Limb (tissue), 2 donors: ENCODE measurements at regions not wholly inside any gene's neighbourhood (a gene's known extent, or its start where the extent isn't known, plus 50 kb on each side); places are given as distances from the start of the nearest gene placed in this dataset.
"Not testable (repeated sequence)": the region's sequence is repeated elsewhere in the genome, so short reads cannot be mapped to it uniquely, and the experiment has no call there.

Source experiments
- DNase-seq, 2 donors: peaks; one replicate each; pipeline ENCODE4 v3.0.0-alpha.2; 2016; ENCODE audit errors: extremely low spot score in 2 of 2

DNA sequence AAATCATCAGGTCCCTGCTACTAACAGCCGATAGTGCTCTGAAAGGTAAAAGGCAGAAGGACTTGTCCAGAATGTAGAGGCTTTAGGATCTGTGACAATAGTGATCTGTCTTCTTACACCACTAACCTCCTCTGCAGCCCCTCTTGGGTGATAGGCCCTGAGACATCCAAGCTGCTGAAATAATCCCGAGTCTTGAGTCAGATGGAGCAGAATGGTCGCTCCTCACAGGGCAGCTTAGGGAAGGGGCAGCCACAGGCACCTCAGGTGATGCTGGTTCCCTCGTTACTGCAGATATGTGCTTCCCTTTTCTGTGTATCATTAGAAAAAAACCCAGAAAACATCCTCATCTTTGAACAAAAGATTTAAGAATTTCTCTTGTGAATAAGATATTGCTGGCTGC lies 157.1 kb upstream of the DLX2 start:
- no peak for DNase-seq

DNA sequence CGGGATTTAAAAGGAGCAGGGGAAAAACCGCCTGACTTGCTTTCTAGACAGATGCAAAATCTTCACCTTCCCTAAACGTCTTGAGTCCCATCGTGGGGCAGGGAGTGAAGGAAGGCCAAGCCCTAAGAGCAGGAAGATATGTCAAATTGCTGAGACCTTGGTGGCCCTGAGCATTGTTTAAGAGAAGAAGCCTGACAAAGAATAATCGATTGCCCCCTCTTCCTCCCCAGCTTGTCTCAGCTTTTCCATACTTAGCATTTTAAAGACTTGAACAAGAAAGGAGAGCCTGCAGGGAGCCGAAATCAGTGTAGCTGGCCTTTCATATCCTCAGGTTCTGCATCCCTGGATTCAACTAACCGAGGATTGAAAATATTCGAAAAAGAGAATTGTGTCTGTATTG lies 157.6 kb upstream of the DLX2 start:
- no peak for DNase-seq

DNA sequence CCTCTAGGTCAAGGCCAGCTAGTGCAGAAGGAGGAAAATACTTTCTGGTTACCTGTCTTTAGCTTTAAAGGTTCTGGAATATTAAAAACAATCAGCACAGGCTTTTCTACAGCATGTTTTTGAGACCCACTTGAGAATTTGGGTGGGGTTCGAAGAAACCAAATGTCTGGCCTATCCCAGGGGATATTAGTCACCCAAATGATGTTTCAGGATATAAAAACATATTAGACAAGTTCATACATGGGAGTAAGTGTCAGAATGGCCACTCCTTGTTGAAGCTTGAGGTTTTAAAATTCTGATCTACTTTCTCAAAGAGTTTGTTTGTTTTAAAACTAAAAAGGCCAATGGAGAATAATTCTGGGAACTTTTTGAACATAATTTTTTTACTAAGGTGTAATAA lies 158.6 kb upstream of the DLX2 start:
- no peak for DNase-seq

DNA sequence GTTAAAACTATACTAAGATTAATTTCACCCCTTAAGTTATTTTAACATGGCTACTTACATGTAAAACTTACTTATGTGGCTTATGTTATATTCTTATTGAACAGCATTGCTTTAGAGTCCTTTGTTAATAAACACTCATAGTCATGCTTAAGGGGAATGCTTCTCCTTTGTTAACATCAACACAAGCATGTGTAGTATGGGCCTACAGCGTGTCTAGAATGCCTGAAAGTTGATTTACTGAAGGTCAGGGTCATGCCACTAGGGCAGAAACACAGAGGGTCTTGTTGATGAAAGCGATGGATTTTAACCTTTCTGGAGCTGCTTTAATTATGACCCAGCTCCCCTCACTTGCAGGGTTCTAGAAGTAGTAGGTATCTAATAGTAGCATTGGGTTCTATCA lies 159.8 kb upstream of the DLX2 start:
- DNase-seq: no peak

DNA sequence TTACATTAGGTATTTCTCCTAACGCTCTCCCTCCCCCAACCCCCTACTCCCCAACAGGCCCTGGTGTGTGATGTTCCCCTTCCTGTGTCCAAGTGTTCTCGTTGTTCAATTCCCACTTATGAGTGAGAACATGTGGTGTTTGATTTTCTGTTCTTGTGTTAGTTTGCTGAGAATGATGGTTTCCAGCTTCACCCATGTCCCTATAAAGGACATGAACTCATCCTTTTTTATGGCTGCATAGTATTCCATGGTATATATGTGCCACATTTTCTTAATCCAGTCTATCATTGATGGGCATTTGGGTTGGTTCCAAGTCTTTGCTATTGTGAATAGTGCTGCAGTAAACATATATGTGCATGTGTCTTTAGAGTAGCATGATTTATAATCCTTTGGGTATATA lies 162.1 kb upstream of the DLX2 start:
- DNase-seq: not testable (repeated sequence)

DNA sequence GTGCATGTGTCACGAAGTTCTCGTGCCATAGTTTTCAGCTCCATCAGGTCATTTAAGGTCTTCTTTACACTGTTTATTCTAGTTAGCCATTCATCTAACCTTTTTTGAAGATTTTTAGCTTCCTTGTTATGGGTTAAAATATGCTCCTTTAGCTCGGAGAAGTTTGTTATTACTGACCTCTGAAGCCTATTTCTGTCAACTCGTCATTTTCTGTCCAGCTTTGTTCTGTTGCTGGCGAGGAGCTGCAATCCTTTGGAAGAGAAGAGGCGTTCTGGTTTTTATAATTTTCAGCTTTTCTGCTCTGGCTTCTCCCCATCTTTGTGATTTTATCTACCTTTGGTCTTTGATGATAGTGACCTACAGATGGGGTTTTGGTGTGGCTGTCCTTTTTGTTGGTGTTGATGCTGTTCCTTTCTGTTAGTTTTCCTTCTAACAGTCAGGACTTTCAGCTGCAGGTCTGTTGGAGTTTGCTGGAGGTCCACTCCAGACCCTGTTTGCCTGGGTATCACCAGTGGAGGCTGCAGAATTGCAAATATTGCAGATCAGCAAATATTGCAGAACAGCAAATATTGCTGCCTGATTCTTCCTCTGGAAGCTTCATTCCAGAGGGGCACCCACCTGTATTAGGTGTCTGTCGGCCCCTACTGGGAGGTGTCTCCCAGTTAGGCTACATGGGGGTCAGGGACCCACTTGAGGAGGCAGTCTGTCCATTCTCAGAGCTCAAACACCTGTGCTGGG lies 157.7 kb upstream of the ITGA6 start:
- DNase-seq: not testable (repeated sequence)

DNA sequence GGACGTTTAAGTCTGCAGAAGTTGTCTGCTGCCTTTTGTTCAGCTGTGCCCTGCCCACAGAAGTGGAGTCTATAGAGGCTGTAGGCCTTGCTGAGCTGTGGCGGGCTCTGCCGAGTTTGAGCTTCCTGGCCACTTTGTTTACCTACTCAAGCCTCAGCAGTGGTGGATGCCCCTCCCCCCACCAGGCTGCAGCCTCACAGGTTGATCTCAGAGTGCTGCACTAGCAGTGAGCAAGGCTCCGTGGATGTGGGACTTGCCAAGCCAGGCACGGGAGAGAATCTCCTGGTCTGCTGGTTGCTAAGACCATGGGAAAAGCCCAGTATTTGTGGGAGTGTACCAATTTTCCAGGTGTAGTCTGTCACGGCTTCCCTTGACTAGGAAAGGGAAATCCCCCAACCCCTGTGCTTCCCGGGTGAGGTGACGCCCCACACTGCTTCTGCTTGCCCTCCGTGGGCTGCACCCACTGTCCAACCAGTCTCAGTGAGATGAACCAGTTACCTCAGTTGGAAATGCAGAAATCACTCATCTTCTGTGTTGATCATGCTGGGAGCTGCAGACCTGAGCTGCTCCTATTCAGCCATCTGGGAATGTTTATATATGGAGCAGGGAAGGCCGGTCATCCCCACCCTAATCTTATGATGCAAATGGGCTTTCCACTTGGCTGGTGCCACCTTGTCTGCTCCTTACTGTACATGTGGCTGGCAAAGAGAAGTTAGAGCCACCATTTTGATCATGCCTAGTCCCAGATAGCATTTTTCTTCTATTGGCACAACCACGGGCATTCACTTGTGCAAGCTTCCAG lies 156.9 kb upstream of the ITGA6 start:
- no peak for DNase-seq

DNA sequence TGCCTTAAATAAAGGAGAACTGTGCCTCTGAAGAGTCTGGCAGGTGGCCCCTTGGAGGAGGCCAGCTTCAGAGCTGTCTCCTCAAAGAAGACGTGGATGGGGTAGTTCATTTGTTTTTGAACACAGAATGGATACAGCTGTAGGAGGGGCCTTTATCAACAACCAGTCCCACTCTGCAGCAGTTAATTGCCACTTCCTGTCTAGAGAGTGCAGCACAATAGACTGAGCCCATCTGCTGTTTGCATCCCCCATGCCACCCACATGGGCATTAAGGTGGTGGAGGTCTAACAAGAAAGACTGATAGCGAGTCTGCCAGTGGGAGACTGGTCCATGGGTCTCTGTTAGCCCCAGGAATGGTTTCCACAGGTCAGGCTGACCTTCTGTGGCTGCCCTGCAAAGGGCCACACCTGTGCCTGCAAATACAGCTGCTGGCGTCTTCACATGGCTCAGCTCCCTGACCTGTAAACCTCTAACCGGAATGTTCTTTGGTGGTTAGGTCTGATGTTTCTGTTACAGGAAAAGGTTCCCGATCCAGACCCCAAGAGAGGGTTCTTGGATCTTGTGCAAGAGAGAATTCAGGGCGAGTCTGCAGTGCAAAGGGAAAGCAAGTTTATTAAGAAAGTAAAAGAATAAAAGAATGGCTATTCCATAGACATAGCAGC lies 153.3 kb upstream of the ITGA6 start:
- DNase-seq: no peak

DNA sequence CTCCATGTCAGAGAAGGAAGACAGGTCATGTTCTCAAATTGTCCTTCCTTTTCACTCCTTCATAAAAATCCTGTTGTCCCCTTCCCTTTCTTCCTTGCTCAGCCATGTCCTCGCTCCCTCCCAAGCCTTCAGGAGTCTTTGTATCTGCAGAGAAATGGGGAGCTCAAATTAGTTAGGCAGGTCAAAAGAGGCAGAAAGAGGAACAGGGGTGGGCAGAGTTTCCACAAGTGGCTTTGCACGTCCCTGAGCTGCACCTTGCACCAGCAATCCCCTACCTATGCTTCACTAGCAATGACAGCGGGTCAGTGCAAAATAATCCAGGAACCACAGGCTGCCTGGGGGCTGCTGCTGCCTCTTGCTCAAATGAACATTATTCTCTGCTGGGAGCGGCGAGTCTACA lies 152.1 kb upstream of the ITGA6 start:
- no peak for DNase-seq

DNA sequence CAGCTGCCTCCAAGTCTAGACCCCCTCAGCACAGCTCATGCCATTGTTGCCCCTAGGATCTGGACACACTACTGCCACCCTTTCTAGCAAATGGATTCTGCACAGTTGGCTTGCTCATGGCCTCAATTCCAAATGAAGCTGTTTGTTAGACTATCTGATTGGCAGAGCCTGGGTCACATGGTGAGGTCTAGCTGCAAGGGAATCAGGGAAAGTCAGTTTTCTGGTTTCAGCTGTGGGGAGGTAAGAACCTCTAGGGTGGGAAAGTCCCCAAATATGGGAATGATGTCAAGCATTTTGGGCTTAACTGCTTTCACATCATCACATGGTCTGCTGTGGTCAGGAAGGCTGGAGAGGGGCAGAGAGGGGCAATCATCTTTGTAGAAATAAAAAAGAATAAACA lies 150.4 kb upstream of the ITGA6 start:
- no peak for DNase-seq

DNA sequence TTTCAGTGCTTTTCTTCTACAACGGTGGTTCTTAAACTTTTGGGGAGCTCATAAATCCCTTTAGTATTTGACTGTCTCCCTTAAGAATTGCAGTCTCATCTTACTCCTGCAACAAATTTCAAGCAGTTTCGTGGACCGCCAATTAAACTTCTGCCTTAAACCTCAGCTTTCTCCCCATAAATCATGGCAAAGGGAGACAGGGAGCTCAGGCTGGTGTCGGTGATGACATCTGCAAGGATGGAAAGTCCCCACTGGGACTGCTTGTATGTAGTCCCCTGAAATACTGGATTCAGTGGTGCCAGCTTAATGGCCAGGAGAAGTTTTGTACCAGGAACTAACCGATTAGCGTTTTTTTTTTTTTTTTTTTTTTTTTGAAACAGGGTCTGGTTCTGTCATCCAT lies 148.7 kb upstream of the ITGA6 start:
- no peak for DNase-seq

DNA sequence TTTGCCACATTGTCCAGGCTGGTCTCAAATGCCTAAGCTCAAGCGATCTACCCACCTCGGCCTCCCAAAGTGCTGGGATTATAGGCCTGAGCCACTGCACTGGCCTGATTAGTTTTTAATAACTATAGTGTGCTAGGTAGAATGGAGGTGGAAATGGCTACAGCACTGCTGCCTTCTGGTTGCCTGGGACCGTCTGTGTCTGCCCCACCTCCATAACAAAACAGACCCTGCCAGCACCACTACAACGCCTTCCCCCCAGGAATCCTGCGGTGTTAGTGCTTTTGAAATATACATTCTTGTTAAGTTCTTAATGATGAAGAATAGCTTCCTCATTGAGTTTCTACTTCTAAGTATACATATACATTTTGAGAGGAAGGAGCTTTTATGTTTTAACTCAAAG lies 148.2 kb upstream of the ITGA6 start:
- no peak for DNase-seq

DNA sequence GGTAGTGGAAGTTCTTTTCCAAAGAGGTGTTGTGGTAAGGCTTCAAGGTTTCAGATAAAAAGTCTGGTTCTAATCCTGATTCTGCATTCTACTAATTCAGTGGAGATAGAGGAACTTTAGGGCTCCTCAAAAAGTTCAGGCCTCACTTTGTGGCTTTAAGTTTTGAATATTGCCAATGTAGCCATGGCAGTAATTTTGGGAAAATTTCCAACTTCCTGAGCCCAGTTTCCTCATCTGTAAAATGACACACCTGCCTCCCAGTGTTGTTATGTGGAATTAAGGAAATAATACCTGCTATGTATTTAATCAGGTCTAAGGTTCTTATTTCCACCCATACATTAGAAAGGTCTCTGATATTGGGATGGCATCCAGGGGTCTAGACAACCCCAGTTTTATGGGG lies 147.6 kb upstream of the ITGA6 start:
- DNase-seq: no peak

DNA sequence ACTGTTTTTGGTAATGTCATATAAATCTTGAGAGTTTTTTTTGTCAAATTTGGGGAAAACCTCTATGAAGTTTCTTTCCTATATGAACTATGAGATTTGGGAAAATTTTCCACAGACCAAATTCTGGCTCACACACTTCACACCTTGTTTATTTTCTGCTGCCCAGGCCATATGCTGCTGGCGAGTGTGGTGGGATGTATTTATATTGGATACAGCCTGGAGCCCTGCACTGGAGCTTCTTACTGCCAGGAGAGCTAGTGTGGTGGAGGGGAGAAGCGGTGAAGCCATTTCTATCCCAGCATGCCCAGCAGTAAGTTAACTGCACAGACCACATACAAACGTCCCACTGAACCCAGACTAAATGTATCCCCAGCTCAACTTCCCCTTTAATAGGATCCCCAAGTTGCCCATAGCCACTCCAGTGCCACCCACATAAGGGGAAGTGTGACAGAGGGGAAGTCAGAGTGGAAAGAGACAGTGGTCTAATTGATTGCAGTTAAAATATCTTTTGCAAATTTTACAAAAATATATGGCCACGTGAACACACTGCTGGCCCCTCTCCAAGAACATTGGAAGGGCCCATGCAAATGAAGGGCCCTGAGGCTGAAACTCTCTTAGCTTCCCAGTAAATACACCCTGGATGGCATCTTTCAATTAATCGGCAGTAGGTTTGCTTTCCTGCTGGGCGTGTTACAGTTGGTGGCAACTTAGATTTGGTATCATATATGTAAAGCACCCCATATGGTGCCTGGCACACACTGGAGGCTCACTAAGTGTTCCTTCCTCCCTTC lies 146.6 kb upstream of the ITGA6 start:
- DNase-seq: no peak

DNA sequence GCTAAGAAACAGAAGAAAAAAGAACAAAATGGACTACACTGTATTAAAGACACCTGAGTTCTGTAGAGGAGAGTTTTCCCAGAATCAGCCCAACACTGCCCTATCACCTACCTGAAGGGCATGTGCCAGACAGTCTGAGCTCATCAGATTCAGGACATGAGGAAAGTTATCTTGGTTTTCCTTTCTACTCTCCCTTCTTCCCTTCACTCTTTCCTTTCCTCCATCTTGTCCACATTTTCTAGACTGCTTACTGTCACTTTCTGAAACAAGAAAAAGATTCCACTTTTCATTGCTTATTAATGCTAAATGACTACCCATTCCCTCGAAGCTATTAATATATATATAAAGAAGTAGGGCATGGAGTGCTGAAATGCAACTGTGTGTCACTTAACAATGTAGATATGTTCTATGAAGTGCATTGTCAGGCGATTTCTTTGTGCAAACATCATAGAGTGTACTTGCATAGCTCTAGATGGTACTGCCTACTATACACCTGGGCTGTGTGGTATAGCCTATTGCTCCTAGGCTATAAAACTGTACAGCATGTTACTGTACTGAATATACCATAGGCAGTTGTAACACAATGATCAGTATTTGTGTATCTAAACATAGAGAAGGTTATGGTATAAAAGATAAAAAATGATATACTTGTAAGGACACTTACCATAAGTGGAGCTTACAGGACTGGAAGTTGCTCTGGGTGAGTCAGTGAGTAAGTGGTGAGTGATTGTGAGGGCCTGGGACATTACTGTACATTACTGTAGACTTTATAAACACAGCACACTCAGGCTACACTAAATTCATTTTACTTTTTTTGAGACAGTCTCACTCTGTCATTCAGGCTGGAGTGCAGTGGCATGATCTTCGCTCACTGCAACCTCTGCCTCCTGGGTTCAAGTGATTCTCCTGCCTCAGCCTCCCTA lies 145.5 kb upstream of the ITGA6 start:
- DNase-seq: no peak

DNA sequence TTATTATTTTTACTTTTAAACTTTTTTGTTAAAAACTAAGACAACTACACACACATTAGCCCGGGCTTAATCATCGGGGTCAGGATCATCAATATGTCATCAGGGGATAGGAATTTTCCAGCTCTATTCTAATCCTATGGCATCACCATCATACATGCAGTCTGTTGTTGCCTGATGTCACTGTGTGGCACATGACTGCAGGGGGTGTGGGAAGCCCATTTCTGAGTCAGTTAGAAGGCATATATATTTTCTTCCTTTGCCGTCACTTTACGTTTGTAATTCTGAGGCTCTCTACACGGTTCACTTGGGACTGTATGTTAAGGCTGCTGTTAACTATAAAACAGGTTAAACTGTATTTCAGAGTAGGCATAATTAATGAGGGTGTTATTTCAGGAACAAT lies 144.4 kb upstream of the ITGA6 start:
- DNase-seq: no peak

DNA sequence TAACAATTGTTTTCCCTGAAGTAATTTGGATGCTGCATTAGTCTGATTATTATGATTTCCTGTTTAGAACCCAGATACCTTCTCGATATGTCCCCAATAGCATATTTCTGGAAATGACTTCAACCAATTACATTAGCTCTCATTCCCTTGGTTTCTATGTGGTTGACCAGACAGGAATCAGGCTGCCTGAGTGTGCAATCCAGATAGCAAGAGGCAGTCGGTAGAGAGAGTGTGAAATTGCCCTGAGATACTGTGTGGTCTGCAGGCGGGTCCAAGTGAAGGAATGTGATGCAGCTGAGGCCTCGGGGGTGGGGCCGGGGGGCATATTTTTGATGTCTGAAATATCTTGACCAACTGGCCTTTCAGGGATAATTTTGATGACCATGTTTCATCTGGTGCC lies 143.9 kb upstream of the ITGA6 start:
- no peak for DNase-seq

DNA sequence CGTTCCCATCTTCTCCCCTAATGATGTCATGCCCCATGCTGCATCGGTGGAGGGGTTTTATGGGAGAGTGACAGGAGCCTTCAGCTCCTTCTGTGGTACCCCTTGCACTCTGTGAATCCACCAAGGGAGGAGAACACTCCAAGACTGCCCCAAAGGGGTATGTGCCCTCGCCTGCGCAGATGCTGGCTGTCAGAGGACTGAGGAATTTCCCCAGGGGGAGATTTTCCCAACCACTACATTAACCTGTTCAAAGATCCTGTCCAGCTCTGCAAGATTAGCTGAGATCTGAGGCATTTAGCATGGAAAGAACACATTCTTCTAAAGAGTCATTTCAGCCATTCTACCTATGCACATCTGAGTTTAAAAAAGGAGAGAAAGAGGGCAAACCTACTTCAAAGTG lies 143.2 kb upstream of the ITGA6 start:
- no peak for DNase-seq

DNA sequence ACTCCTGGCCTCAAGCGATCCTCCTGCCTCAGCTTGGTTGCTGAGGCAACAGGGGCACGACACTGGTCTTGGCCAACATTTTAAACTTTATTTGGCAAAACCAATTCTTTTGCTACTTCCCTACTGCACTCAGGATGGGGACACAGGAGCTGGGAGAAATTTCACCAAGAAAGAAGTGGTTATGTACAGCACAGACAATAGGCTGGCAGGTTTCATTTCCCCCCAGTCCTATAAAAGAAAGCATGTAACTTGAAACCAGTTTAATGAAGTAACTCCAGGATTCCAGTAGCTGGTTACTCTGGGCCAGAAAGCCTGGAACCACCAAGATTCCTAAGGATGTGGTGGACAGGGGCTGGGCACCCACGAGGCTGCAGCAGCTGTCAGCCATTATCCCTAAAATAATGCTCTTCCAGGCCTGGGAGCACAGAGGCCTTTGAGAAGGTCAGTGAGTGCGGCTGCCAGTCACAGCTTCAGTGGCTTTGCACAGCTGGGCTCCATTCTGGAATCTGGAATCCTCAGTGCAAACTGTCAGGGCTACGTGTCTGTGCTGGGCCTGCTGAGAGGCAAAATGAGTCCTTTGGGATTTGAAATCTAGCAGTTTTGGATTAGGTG lies 142.3 kb upstream of the ITGA6 start:
- no peak for DNase-seq

DNA sequence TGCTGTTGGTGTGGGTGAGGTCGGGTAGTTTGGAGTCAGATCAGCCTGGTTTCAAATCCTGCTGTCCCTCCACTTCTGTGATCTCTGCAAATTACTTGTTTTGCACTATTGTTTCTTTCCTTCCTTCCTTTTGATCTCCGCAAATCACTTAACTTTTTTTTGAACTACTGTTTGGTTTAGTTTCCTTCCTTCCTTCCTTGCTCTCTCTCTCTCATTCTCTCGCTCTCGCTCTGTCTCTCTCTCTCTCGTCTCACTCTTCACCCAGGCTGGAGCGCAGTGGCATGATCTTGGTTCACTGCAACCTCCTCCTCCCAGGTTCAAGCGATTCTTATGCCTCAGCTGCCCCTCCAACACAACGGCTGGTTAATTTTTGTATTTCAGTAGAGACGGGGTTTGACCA lies 141.6 kb upstream of the ITGA6 start:
- no peak for DNase-seq
